NB4 (cell line): ENCODE measurements at regions not wholly inside any gene's neighbourhood (a gene's known extent, or its start where the extent isn't known, plus 50 kb on each side); places are given as distances from the start of the nearest gene placed in this dataset.
A peak's percentile ranks its signal among the peaks of the same experiment; 100 is the strongest.

Experiments used
- DNase-seq: peaks from one replicate; pipeline ENCODE4 v3.0.0; 2010; ENCODE audit warnings: low read depth
- H3K4me3 ChIP-seq: one replicate; pipeline ENCODE4 v1.5.1; 2011; ENCODE audit warnings: mild to moderate bottlenecking, low read depth, low read length, moderate library complexity
- MYC ChIP-seq: IDR thresholded peaks from 2 replicates; pipeline ENCODE4 v1.6.1; 2011; ENCODE audit warnings: low read depth, low read length
- POLR2A ChIP-seq: IDR thresholded peaks from 2 replicates; pipeline ENCODE4 v1.6.1; 2011; ENCODE audit warnings: mild to moderate bottlenecking; ENCODE audit not compliant: insufficient read length; ENCODE audit errors: extremely low read depth
- TF ChIP-seq, protein P1 (sequence below): IDR thresholded peaks from one replicate; pipeline ENCODE4 v1.5.1; 2012; ENCODE audit warnings: low read depth, low read length
- TF ChIP-seq, protein P2 (sequence below): IDR thresholded peaks from 2 replicates; pipeline ENCODE4 v1.6.1; 2011; ENCODE audit warnings: low read depth, low read length

DNA sequence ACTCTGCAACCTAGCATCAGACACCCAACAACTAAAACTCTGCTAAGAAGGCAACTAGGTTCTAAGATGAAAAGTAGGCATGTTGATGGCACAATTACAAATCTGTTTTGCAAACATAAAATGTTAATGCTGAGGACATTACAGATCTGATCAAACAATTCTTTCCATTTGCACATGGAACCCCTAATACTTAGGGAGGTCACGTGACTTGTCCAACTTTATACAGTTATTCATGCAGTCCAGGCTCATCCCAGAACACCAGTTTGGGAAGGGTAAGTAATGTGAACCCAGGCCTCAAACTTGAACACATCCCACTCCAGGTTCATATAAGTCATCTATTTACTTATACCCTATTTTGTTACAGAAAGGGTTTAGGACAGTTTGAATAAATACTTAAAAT is 247.2 kb downstream of the HACE1 start:
- TF ChIP-seq MYC: no peak
- no peak for DNase-seq

DNA sequence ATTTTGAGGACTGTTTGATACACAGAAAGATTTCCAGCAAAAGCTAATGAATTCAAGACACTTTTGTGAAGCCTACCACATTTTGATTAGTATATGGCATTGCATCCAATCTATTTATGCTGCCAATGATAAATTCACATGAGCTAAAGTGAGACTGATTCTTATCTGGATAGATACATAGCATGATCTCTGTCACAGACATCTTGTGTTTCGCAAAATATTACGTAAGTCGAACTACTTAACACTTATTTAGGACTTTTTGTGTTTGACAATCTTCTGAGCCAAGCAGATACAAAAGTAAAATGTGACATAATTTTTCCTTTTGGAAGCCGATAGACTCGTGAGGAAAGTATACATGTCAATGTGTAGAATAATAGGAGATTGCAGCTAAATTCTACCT is 251.6 kb downstream of the HACE1 start:
- TF ChIP-seq, protein P1, sequence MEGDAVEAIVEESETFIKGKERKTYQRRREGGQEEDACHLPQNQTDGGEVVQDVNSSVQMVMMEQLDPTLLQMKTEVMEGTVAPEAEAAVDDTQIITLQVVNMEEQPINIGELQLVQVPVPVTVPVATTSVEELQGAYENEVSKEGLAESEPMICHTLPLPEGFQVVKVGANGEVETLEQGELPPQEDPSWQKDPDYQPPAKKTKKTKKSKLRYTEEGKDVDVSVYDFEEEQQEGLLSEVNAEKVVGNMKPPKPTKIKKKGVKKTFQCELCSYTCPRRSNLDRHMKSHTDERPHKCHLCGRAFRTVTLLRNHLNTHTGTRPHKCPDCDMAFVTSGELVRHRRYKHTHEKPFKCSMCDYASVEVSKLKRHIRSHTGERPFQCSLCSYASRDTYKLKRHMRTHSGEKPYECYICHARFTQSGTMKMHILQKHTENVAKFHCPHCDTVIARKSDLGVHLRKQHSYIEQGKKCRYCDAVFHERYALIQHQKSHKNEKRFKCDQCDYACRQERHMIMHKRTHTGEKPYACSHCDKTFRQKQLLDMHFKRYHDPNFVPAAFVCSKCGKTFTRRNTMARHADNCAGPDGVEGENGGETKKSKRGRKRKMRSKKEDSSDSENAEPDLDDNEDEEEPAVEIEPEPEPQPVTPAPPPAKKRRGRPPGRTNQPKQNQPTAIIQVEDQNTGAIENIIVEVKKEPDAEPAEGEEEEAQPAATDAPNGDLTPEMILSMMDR: no peak
- TF ChIP-seq, protein P2, sequence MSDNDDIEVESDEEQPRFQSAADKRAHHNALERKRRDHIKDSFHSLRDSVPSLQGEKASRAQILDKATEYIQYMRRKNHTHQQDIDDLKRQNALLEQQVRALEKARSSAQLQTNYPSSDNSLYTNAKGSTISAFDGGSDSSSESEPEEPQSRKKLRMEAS: no peak
- TF ChIP-seq POLR2A (no peak), MYC (0 out of 2 replicates have a peak, but pooled peaks have one; percentile 13)
- no peak overlapping the region for H3K4me3 ChIP-seq
- peak; percentile 45 for DNase-seq

More for the DNA sequence above, 247.2 kb downstream of the HACE1 start:
- H3K4me3 ChIP-seq: no peak overlapping the region

DNA sequence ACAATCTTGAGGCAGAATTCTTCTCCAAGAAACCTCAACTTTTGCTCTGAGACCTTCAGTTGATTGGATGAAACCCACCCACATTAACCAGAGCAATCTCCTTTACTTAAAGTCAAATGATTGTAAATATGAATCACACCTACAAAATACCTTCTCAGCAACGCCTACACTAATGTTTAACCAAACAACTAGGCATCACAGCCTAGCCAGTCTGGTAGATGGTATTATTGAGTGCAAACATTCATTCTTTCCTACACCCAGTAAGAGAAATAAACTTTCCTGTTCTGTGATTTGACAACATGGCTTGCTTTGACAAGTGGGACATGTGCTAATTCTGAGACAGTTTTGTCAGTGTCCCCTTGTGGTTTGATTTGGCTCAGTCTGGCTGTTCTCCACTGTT is 252.2 kb downstream of the HACE1 start:
- no peak for TF ChIP-seq MYC
- TF ChIP-seq, protein P2: no peak
- TF ChIP-seq, protein P1: no peak
- no peak overlapping the region for H3K4me3 ChIP-seq
- DNase-seq: no peak

DNA sequence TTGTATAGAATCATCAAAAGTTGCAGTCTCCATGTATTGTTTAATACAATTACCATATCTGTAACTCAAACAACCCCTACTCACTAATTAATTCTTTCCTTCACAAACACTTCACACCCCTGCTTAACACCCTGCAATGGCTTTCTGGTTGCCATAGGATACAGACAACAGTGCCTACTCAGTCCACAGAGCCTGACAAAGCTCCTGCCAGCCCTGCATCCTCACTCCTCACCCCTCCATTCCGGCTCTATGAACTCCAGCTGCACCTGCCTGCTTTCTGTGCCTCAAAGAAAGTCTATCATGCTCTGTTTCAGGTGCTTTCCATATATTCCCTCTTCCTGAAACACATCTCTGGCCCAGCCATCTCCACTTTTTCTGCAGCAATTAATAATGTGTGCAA is 253.4 kb downstream of the HACE1 start:
- no peak overlapping the region for H3K4me3 ChIP-seq
- TF ChIP-seq MYC (no peak), POLR2A (no peak)
- TF ChIP-seq, protein P1: no peak
- TF ChIP-seq, protein P2: no peak
- no peak for DNase-seq

DNA sequence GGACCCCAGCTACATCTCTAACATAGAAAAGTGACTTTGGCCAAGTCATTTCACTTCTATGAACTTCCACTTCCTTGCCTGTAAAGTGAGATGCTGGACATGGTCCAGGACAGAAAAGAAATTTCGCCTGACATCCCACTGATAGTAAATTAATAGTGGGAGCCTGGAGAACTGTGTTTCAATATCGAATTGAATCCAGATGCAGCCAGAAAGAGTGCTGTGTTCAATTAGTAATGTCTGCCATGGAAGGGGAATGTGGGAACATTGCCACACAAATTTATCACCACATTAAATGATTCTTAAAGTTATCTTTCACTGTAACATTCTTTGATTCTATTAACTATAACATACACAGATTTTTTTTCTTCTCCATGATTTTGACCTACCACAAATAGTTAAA is 255.0 kb downstream of the HACE1 start:
- TF ChIP-seq POLR2A: no peak
- no peak for TF ChIP-seq MYC
- TF ChIP-seq, protein P1: no peak
- TF ChIP-seq, protein P2: no peak
- H3K4me3 ChIP-seq: no peak overlapping the region
- DNase-seq: no peak

DNA sequence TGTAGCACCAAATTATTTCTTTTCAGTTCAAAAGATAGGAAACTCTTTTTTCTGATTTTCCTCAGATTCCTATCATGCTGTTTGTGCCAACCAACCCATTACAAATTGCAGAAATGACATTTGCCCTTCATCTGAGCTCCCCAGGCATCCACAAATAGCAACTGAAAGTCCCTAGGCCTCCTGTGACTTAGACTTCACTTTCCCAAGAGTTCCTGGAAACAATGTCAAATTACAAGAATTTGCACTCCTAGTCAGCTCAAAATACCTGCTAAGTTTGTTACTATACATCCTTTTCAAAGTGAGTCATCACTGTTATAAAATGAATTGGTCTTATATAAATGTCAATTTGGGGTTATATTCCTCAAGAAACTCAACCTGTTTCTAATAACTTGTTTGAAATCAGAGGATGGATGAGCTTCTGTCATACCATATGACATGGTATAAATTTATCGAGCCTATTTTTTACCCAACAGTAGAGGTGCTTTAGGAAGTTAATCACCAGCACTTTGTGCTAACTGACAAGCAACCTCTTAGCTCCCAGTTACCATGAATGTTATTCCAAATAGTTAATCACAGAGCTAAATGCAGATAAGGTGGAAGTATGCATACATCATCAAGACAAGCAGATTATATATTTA is 256.5 kb downstream of the HACE1 start:
- no peak overlapping the region for H3K4me3 ChIP-seq
- TF ChIP-seq MYC: no peak
- TF ChIP-seq, protein P1: no peak
- TF ChIP-seq POLR2A: no peak
- TF ChIP-seq, protein P2: no peak
- no peak for DNase-seq
